Kasumi-1 (cell line): ENCODE measurements at regions not wholly inside any gene's neighbourhood (a gene's known extent, or its start where the extent isn't known, plus 50 kb on each side); places are given as distances from the start of the nearest gene placed in this dataset.
"Not testable (repeated sequence)": the region's sequence is repeated elsewhere in the genome, so short reads cannot be mapped to it uniquely, and the experiment has no call there.

Source experiments
- DNase-seq, 2 experiments: peaks; one replicate each; lab custom pipeline; 2025; lab: John Stamatoyannopoulos, UW

DNA sequence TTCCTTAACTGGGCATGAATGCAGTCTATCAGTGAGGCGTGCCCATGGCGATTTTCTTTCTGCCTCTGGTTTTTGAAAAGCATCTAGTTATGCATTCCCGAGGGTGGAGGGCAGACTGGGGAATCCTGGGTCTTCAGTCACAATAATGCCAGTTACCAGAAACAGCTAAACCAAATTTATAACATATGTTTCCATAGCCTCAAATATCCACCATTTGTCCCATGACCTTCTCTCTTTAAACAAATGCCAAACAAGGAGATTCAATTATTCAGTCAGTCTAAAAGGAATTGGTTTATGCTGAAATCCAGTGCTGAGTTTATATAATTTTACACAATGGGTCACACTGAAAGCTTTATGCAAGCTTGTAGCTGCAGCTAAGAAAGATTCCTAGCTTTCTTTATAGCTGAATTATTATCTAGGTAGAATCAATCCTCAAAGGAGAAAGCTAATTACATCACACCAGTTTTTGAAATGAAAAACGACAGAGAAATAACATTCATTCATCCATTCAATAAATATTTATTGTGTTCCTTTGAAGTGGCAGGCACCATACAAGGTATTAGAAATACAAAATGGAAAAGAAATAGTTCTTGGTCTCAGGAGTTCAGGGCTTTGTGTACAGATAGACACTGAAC lies 131.3 kb upstream of the RAP1B start:
- DNase-seq: no peak

- no peak for DNase-seq
These were observed 130.8 kb upstream of the RAP1B start for GRCh38 chr12:68479896-68480291.

GRCh38 chr12:68480526-68480925 lies 130.2 kb upstream of the RAP1B start:
- DNase-seq: no peak

- no peak for DNase-seq
These were observed 129.3 kb upstream of the RAP1B start for GRCh38 chr12:68481181-68481941.

GRCh38 chr12:68482014-68482413 lies 128.7 kb upstream of the RAP1B start:
- DNase-seq: no peak

DNA sequence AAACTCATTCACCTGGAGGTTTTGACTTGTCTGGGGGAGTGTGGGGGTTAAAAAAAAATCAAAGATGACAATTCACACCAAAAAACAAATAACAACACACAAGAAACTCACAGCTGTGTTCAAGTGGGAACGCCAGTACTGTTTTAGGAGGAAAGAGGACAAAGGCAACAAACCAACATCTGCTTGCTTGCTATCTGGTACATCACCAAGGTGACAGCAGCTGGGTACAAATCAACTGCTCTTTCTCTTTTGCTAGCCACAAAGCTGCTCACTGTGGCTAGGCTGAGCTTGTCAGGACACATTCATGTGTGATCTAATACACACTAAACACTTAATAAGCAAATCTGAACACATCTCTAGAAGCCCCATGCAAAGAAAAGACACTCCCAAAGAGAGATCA lies 128.0 kb upstream of the RAP1B start:
- DNase-seq: no peak

DNA sequence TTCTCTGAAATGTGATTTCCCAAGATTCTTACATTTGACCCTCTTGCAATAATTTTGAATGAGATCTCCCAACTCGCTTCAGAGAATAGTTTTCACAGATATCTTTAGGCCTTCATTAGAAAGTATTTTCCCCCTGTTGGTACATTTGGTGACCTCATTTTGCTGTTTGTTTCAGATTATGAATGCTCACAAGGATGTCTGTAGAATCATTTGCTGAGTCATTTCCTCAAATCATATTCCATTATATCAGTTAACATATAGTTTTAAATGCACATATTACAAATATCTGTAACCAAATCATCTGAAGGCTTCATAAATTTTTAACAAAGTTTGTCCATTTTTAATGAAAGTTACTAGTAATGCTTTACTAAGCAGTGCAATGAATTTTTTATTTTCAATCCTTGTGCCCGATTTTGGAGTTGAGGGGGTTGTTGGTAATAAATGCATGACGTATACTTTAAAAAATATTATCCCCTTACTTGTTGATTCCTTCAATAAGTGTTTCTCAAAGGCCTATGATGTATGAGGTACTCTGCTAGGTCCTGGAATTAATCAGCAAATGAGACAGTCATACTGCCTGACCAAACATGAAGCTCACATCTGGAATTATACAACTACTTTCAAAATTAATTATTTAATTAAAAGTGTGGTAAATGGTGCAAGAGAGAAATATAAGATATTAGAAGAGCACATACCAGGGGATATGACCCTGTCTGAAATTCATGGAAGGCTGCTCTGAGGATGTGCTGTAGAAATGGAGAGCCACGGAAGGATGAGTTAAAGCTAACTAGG lies 126.9 kb upstream of the RAP1B start:
- DNase-seq: no peak

GRCh38 chr12:68484578-68484977 lies 126.1 kb upstream of the RAP1B start:
- DNase-seq: not testable (repeated sequence)

DNA sequence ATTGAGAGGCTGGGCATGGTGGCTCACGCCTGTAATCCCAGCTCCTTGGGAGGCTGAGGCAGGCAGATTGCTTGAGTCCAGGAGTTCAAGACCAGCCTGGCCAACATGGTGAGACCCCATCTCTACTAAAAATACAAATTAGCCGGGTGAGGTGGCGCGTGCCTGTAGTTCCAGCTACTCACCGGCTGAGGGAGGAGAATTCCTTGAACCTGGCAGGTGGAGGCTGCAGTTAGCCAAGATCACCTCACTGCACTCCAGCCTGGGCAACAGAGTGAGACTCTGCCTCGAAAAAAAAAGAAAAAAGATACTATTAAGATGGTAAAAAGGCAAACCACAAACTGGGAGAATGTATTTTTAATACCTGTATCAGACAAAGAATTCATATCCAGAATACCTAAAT lies 124.2 kb upstream of the RAP1B start:
- DNase-seq: not testable (repeated sequence)

GRCh38 chr12:68487721-68488309 lies 122.9 kb upstream of the RAP1B start:
- no peak for DNase-seq

DNA sequence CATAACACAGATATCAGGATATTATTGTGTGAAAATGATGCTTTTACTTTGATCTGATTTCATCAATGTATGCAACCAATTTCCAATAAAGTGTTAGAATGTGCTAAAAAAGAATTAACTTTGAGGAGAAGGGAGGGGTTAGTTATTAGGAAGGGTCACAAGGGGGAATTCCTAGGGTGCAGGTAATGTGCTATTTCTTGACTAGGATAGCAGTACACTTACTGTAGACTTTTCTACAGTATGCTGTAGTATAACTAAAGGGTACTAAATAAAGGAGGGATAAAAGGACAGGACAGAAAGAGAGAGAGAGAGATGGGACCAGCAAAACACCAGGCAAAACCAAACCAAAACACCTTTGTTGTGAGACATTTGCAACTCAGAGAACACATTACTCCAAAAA lies 121.4 kb upstream of the RAP1B start:
- no peak for DNase-seq

GRCh38 chr12:68490476-68490875 lies 120.2 kb upstream of the RAP1B start:
- DNase-seq: no peak

DNA sequence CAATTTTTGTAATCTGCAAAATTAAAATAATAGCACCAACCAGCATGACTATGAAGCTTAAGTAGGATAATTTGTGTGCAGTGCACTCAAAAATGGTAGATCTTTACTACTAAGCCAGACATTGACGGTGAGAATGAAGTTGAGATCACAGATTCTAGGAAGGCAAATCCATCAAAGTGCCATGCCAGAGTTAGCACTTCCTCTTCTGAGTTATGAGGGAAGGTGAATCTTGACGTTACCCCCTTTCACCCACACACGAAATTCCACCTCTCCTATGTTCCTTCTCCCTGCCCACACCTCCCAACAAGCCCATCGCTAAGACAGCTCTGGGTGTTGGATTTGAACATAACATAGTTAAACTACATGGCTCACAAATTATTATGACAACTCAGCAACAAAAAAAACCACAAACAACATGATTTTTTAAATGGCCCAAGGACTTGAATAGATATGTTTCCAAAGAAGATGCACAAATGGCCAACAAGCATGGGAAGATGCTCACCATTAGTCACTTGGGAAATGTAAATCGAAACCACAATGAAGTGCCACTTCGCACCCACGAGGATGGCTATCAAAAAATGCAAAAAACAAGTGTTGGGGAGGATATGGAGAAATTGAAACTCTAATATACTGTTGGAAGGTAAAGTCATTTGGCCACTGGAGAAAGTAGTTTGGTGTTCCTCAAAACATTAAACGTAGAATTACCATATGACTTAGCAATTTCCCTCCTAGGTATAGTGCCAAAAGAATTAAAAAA lies 119.3 kb upstream of the RAP1B start:
- DNase-seq: no peak

GRCh38 chr12:68495336-68496070 lies 115.2 kb upstream of the RAP1B start:
- DNase-seq: no peak

DNA sequence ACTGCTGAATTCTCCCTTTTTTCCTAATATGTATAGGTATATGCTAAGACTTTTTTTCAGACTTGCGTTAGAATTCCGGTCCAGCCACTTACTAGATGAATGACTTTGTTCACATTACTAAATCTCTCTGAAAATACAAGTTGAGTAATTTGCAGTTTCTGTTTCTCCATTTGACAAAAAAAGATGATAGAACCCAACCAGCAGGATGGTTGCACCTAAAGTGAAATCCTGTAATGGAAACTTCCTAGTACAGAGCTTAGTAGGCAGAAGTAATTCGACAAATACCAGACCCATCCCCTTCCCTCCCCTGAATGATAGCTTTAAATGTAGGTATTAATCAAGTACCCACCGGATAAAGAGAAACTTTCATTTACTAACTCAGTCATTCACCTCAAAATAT lies 113.6 kb upstream of the RAP1B start:
- no peak for DNase-seq

- no peak for DNase-seq
These were observed 113.0 kb upstream of the RAP1B start for GRCh38 chr12:68497702-68498101.

DNA sequence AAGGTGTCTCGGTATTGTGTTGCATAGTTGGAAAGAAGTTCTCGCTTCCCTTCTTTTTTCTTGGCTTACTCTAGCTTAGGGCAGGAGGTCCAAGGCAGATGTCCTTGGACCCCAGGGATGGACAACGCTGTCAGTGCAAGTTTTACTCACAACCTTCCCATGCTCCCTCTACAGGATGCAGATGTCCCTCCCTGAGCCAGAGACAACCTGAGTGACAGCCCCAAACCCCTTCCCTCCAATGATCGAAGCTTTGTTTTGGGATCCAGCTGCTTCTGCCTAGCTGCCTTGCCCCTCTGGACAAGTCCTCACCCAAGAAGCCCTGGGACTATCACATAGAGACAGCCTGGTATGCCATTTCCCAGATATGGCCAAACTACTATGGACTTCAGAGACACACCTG lies 112.0 kb upstream of the RAP1B start:
- DNase-seq: no peak

DNA sequence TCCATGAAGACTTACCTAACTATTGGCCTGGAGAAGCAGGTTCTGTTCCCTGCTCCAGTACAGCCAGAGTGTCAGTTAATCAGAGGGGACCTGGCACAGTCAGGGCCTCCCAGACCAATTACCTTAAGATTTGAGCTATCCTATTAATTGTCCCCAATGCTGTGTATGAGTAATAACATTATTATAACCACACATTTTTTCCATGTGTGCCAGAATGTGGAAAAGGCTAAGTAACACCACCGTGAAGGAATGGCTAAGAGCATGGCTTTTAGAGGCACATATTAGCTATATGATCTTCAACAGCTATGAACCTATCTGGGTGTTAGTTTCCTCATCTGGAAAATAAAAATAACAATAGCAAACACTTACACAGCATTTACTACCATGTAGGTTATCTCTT lies 111.1 kb upstream of the RAP1B start:
- no peak for DNase-seq

- DNase-seq: no peak
These were observed 109.5 kb upstream of the RAP1B start for GRCh38 chr12:68501226-68501625.

DNA sequence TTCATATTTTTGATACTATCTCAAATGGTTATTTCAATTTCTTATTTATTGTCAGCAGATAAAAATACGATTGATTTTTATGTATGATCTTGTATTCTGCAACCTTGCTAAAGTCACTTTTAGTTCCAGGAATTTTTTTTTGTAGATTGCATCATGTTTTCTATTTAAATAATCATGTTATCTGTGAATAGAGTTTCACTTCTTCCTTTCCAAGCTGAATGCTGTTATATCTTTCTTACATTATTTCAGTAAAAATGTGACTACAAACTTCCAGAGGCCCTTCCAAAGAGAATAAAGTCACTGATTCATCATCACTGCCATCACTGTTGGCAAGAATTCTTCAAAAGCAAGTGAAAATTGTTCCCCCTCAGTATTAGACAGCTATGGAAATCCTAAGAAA lies 104.7 kb upstream of the RAP1B start:
- no peak for DNase-seq

DNA sequence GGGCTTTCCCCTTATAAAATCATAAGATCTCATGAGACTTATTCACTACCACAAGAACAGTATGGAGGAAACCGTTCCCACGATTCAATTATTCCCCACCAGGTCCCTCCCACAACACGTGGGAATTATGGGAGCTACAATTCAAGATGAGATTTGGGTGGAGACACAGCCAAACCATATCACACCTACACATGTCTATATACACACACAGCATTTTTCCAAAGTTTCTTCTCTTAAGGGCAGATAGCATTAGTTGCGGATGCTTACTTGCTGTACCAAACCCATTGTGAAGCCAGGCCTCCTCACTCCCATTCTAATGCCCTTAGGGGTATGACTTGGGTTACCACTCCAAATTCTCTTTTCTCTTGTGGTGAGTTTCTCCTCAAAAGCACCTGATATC lies 104.1 kb upstream of the RAP1B start:
- no peak for DNase-seq
